ENCODE measurements at regions not wholly inside any gene's neighbourhood (a gene's known extent, or its start where the extent isn't known, plus 50 kb on each side); places are given as distances from the start of the nearest gene placed in this dataset.

- DNase-seq: no peak
- TF ChIP-seq GATA1 (IDR thresholded peaks at IDR 0.05; ENCODE audit: low read depth, low read length): no peak
- TF ChIP-seq POLR2A (IDR thresholded peaks at IDR 0.05; ENCODE audit: low read length): no peak
Measured at GRCh38 chr20:46804126-46804525, 90.5 kb upstream of the EYA2 start.

GRCh38 chr20:46805836-46806235, 88.8 kb upstream of the EYA2 start:
- no peak for TF ChIP-seq POLR2A (IDR thresholded peaks at IDR 0.05; ENCODE audit: low read length)
- TF ChIP-seq GATA1 (IDR thresholded peaks at IDR 0.05; ENCODE audit: low read depth, low read length): no peak
- DNase-seq: no peak

- no peak for DNase-seq
- TF ChIP-seq POLR2A (IDR thresholded peaks at IDR 0.05; ENCODE audit: low read length) (no peak), GATA1 (IDR thresholded peaks at IDR 0.05; ENCODE audit: low read depth, low read length) (no peak)
Measured at GRCh38 chr20:46807998-46808397, 86.6 kb upstream of the EYA2 start.

GRCh38 chr20:46808565-46808964, 86.1 kb upstream of the EYA2 start:
- no peak for DNase-seq
- TF ChIP-seq POLR2A (IDR thresholded peaks at IDR 0.05; ENCODE audit: low read length) (no peak), GATA1 (IDR thresholded peaks at IDR 0.05; ENCODE audit: low read depth, low read length) (no peak)

GRCh38 chr20:46809706-46810360, 84.8 kb upstream of the EYA2 start:
- no peak for DNase-seq
- no peak for TF ChIP-seq GATA1 (IDR thresholded peaks at IDR 0.05; ENCODE audit: low read depth, low read length)
- no peak for TF ChIP-seq POLR2A (IDR thresholded peaks at IDR 0.05; ENCODE audit: low read length)

- TF ChIP-seq GATA1 (IDR thresholded peaks at IDR 0.05; ENCODE audit: low read depth, low read length) (no peak), POLR2A (IDR thresholded peaks at IDR 0.05; ENCODE audit: low read length) (no peak)
- DNase-seq: no peak
Measured at GRCh38 chr20:46810448-46811223, 84.0 kb upstream of the EYA2 start.

- DNase-seq: no peak
- TF ChIP-seq GATA1 (IDR thresholded peaks at IDR 0.05; ENCODE audit: low read depth, low read length): no peak
- TF ChIP-seq POLR2A (IDR thresholded peaks at IDR 0.05; ENCODE audit: low read length): no peak
Measured at GRCh38 chr20:46811224-46812084, 83.2 kb upstream of the EYA2 start.

GRCh38 chr20:46814366-46815232, 80.0 kb upstream of the EYA2 start:
- TF ChIP-seq POLR2A (IDR thresholded peaks at IDR 0.05; ENCODE audit: low read length) (no peak), GATA1 (IDR thresholded peaks at IDR 0.05; ENCODE audit: low read depth, low read length) (no peak)
- DNase-seq: no peak

- DNase-seq: no peak
Measured at GRCh38 chr20:46816097-46816496, 78.5 kb upstream of the EYA2 start.

GRCh38 chr20:46816886-46817638, 77.6 kb upstream of the EYA2 start:
- TF ChIP-seq POLR2A (IDR thresholded peaks at IDR 0.05; ENCODE audit: low read length): no peak
- no peak for TF ChIP-seq GATA1 (IDR thresholded peaks at IDR 0.05; ENCODE audit: low read depth, low read length)
- no peak for DNase-seq

More at GRCh38 chr20:46816097-46816496, 78.5 kb upstream of the EYA2 start:
- no peak for TF ChIP-seq GATA1 (IDR thresholded peaks at IDR 0.05; ENCODE audit: low read depth, low read length)
- no peak for TF ChIP-seq POLR2A (IDR thresholded peaks at IDR 0.05; ENCODE audit: low read length)

GRCh38 chr20:46820682-46821081, 74.0 kb upstream of the EYA2 start:
- no peak for TF ChIP-seq POLR2A (IDR thresholded peaks at IDR 0.05; ENCODE audit: low read length)
- TF ChIP-seq GATA1 (IDR thresholded peaks at IDR 0.05; ENCODE audit: low read depth, low read length): no peak
- DNase-seq: no peak

- no peak for TF ChIP-seq GATA1 (IDR thresholded peaks at IDR 0.05; ENCODE audit: low read depth, low read length)
- no peak for TF ChIP-seq POLR2A (IDR thresholded peaks at IDR 0.05; ENCODE audit: low read length)
- no peak for DNase-seq
Measured at GRCh38 chr20:46823271-46823751, 71.3 kb upstream of the EYA2 start.
